ENCODE measurements at regions not wholly inside any gene's neighbourhood (a gene's known extent, or its start where the extent isn't known, plus 50 kb on each side); places are given as distances from the start of the nearest gene placed in this dataset.

DNA sequence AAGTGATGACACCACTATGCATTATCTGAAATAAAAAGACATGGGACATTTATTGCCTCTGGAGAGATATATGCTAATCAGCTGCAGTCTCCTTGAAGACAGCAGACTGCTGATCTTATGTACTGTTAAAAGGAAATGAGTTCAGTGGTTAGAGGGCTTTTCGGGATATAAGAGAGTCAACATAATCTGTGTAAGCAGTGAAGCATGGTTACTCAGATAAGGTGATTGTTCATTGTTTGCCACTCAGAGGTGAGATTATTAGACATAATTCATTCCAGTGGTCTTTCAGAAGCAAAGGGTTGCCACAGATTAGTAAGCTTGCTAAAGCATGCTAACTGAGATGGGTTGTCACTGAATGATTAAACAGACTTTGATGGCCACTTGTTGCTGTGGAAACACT is 1450.7 kb upstream of the ADGRB3 start (continued):
- TF ChIP-seq KLF13 (tag; IDR thresholded peaks at IDR 0.05; ENCODE audit: borderline replicate concordance, low read depth) (no peak), NCOA1 (IDR thresholded peaks at IDR 0.05; ENCODE audit: low read depth) (no peak), NCOA4 (IDR thresholded peaks at IDR 0.05; ENCODE audit: partially characterized antibody) (no peak), MAFF (IDR thresholded peaks at IDR 0.05; ENCODE audit: low read length) (no peak), RUNX1 (IDR thresholded peaks at IDR 0.05; ENCODE audit: low read depth) (no peak), ZFP1 (CRISPR knock-in tag; IDR thresholded peaks at IDR 0.05) (no peak), ZKSCAN8 (CRISPR knock-in tag; IDR thresholded peaks at IDR 0.05) (no peak), SRSF9 (IDR thresholded peaks at IDR 0.05; ENCODE audit: borderline replicate concordance, low read depth, low read length) (no peak), ATF1 (CRISPR knock-in tag; IDR thresholded peaks at IDR 0.05) (no peak), ATF1 (tag; IDR thresholded peaks at IDR 0.05) (no peak), TAL1 (IDR thresholded peaks at IDR 0.05) (peak; percentile 70), CBFA2T3 (IDR thresholded peaks at IDR 0.05) (peak; percentile 89), RFX1 (IDR thresholded peaks at IDR 0.05) (peak; percentile 44; the same call in 1 of the 2 replicates), ARID2 (IDR thresholded peaks at IDR 0.05) (no peak), ZNF707 (CRISPR knock-in tag; conservative IDR thresholded peaks at IDR 0.05) (no peak), SRF (CRISPR knock-in tag; IDR thresholded peaks at IDR 0.05) (no peak), KDM1A (IDR thresholded peaks at IDR 0.05) (peak; percentile 91 to 92), ZNF282 (CRISPR knock-in tag; IDR thresholded peaks at IDR 0.05) (no peak), SIRT6 (IDR thresholded peaks at IDR 0.05; ENCODE audit: low read depth, low read length) (no peak), SIN3B (IDR thresholded peaks at IDR 0.05; ENCODE audit: low read depth) (no peak), MED1 (CRISPR knock-in tag; IDR thresholded peaks at IDR 0.05; ENCODE audit: borderline replicate concordance) (no peak)
- TF ChIP-seq, protein P1, sequence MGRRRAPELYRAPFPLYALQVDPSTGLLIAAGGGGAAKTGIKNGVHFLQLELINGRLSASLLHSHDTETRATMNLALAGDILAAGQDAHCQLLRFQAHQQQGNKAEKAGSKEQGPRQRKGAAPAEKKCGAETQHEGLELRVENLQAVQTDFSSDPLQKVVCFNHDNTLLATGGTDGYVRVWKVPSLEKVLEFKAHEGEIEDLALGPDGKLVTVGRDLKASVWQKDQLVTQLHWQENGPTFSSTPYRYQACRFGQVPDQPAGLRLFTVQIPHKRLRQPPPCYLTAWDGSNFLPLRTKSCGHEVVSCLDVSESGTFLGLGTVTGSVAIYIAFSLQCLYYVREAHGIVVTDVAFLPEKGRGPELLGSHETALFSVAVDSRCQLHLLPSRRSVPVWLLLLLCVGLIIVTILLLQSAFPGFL (CRISPR knock-in tag; IDR thresholded peaks at IDR 0.05): no peak
- TF ChIP-seq, protein P2, sequence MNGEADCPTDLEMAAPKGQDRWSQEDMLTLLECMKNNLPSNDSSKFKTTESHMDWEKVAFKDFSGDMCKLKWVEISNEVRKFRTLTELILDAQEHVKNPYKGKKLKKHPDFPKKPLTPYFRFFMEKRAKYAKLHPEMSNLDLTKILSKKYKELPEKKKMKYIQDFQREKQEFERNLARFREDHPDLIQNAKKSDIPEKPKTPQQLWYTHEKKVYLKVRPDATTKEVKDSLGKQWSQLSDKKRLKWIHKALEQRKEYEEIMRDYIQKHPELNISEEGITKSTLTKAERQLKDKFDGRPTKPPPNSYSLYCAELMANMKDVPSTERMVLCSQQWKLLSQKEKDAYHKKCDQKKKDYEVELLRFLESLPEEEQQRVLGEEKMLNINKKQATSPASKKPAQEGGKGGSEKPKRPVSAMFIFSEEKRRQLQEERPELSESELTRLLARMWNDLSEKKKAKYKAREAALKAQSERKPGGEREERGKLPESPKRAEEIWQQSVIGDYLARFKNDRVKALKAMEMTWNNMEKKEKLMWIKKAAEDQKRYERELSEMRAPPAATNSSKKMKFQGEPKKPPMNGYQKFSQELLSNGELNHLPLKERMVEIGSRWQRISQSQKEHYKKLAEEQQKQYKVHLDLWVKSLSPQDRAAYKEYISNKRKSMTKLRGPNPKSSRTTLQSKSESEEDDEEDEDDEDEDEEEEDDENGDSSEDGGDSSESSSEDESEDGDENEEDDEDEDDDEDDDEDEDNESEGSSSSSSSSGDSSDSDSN (IDR thresholded peaks at IDR 0.05; ENCODE audit: borderline replicate concordance in 1 of 2, low read depth in 2 of 2, low read length in 2 of 2): no peak
- TF ChIP-seq, protein P3, sequence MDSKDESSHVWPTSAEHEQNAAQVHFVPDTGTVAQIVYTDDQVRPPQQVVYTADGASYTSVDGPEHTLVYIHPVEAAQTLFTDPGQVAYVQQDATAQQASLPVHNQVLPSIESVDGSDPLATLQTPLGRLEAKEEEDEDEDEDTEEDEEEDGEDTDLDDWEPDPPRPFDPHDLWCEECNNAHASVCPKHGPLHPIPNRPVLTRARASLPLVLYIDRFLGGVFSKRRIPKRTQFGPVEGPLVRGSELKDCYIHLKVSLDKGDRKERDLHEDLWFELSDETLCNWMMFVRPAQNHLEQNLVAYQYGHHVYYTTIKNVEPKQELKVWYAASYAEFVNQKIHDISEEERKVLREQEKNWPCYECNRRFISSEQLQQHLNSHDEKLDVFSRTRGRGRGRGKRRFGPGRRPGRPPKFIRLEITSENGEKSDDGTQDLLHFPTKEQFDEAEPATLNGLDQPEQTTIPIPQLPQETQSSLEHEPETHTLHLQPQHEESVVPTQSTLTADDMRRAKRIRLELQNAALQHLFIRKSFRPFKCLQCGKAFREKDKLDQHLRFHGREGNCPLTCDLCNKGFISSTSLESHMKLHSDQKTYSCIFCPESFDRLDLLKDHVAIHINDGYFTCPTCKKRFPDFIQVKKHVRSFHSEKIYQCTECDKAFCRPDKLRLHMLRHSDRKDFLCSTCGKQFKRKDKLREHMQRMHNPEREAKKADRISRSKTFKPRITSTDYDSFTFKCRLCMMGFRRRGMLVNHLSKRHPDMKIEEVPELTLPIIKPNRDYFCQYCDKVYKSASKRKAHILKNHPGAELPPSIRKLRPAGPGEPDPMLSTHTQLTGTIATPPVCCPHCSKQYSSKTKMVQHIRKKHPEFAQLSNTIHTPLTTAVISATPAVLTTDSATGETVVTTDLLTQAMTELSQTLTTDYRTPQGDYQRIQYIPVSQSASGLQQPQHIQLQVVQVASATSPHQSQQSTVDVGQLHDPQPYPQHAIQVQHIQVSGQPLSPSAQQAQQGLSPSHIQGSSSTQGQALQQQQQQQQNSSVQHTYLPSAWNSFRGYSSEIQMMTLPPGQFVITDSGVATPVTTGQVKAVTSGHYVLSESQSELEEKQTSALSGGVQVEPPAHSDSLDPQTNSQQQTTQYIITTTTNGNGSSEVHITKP (IDR thresholded peaks at IDR 0.05; ENCODE audit: partially characterized antibody): no peak
- TF ChIP-seq, protein P4, sequence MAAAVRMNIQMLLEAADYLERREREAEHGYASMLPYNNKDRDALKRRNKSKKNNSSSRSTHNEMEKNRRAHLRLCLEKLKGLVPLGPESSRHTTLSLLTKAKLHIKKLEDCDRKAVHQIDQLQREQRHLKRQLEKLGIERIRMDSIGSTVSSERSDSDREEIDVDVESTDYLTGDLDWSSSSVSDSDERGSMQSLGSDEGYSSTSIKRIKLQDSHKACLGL (CRISPR knock-in tag; IDR thresholded peaks at IDR 0.05; ENCODE audit: borderline replicate concordance, poor library complexity, severe bottlenecking): no peak

All from K562 (cell line).